Stomach (tissue), 8 donors: ENCODE measurements at regions not wholly inside any gene's neighbourhood (a gene's known extent, or its start where the extent isn't known, plus 50 kb on each side); places are given as distances from the start of the nearest gene placed in this dataset.

Source experiments
- DNase-seq, 2 donors: peaks; one replicate each; pipeline versions ENCODE4 v3.0.0 to v3.0.0-alpha.2; 2013 to 2019
- H3K27ac ChIP-seq, 5 donors: fragments of 200-600 bp in 4 of 5; sonication (generic) in 4 of 5; one replicate each; pipeline ENCODE4 v1.5.1; 2013 to 2019; ENCODE audit warnings: mild to moderate bottlenecking in 1 of 5, moderate library complexity in 1 of 5
- H3K27me3 ChIP-seq, 3 donors: fragments of 200-600 bp; sonication (generic); one replicate each; pipeline ENCODE4 v1.5.1; 2017 to 2019; ENCODE audit warnings: mixed run types in 1 of 3
- H3K36me3 ChIP-seq, 4 donors: fragments of 200-600 bp; sonication (generic); 1 replicate in 3 of 4; 2 replicates in 1 of 4; pipeline ENCODE4 v1.5.1; 2016 to 2019
- H3K4me1 ChIP-seq, 4 donors: fragments of 200-600 bp; sonication (generic); one replicate each; pipeline ENCODE4 v1.5.1; 2016 to 2019
- H3K4me3 ChIP-seq, 4 donors: fragments of 200-600 bp; sonication (generic) in 3 of 4; one replicate each; pipeline ENCODE4 v1.5.1; 2016 to 2019; ENCODE audit warnings: mild to moderate bottlenecking in 1 of 4
- H3K9me3 ChIP-seq, 4 donors: fragments of 200-600 bp; sonication (generic); one replicate each; pipeline ENCODE4 v1.5.1; 2016 to 2019
- CTCF ChIP-seq, 7 experiments: fragments of 450-650 bp in 4 of 7; fragments of 200-600 bp in 3 of 7; sonication (generic) in 3 of 7; IDR thresholded peaks; one replicate each; pipeline ENCODE4 v1.5.1; 2016 to 2019; ENCODE audit warnings: antibody characterized with exemption in 7 of 7, control low read depth in 2 of 7, mild to moderate bottlenecking in 1 of 7
- EP300 ChIP-seq: sonication (generic); formaldehyde crosslinking; IDR thresholded peaks from one replicate; pipeline ENCODE4 v1.6.1; 2017; ENCODE audit warnings: antibody characterized with exemption
- POLR2A ChIP-seq, 4 donors: fragments of 450-650 bp; IDR thresholded peaks; one replicate each; pipeline ENCODE4 v1.6.1; 2016; ENCODE audit warnings: antibody characterized with exemption in 4 of 4, control low read depth in 2 of 4, mild to moderate bottlenecking in 1 of 4, moderate library complexity in 1 of 4
- POLR2AphosphoS5 ChIP-seq, 3 donors: sonication (generic); formaldehyde crosslinking; IDR thresholded peaks; one replicate each; pipeline ENCODE4 v1.6.1; 2016; ENCODE audit warnings: antibody characterized with exemption in 3 of 3
- WGBS, 5 donors: extraction: QIAGEN DNeasy Blood & Tissue Kit in 3 of 5; methylation state at CpG; one replicate each; pipeline versions ENCODE4 v1.1.5 to v1.1.7; 2013 to 2018; 5-methylcytosine and 5-hydroxymethylcytosine counted together
- intact Hi-C: fragments of 100-400 bp; cut with DNase I; formaldehyde crosslinking; loops from one replicate; pipeline ENCODE4 v1.15.1; 2023; ENCODE audit warnings: low total_unique reads
- donor health status: healthy with polysubstance abuse.
- donor health status: Bipolar disorder and iron deficiency.
- donor health status: healthy.

GRCh38 chr3:107100137-107100536 is 277.1 kb upstream of the CCDC54 start:
- H3K9me3 ChIP-seq, result peaks cover 0 to 6% (median 3%) of the 10 kb centered on the region in 4 donors
- no peaks in the 10 kb centered on the region for H3K4me1 ChIP-seq
- no peaks in the 10 kb centered on the region for H3K36me3 ChIP-seq
- DNase-seq, result no peak
- WGBS, 5 donors, result 58 to 73% (median 68%) methylated on average over 1 of the region's 1 CpG
- no peak overlapping the region for H3K27ac ChIP-seq
- no peak overlapping the region for H3K4me3 ChIP-seq
- TF ChIP-seq CTCF (IDR thresholded peaks at IDR 0.05) (no peak), POLR2A (IDR thresholded peaks at IDR 0.05) (no peak), POLR2AphosphoS5 (IDR thresholded peaks at IDR 0.05) (no peak), EP300 (no peak)
- H3K27me3 ChIP-seq, result no peaks in the 10 kb centered on the region
- intact Hi-C loops, result no loop called here

GRCh38 chr3:107100573-107100972 is 276.7 kb upstream of the CCDC54 start:
- peaks cover 0 to 6% (median 3%) of the 10 kb centered on the region in 4 donors for H3K9me3 ChIP-seq
- 30 to 58% (median 48%) methylated on average over 1 of the region's 1 CpG for WGBS, 5 donors

GRCh38 chr3:107103786-107104185 is 273.5 kb upstream of the CCDC54 start:
- Histone ChIP-seq H3K27ac (no peak overlapping the region), H3K4me1 (no peaks in the 10 kb centered on the region), H3K4me3 (no peak overlapping the region), H3K36me3 (no peaks in the 10 kb centered on the region), H3K9me3 (peaks cover 0 to 6% (median 3%) of the 10 kb centered on the region in 4 donors), H3K27me3 (no peaks in the 10 kb centered on the region)
- WGBS, 5 donors, result 79 to 90% (median 85%) methylated on average over 2 of the region's 2 CpGs
- TF ChIP-seq POLR2A (IDR thresholded peaks at IDR 0.05) (no peak), CTCF (IDR thresholded peaks at IDR 0.05) (no peak), POLR2AphosphoS5 (IDR thresholded peaks at IDR 0.05) (no peak), EP300 (no peak)
- intact Hi-C loops, result no loop called here
- DNase-seq, result no peak

More at GRCh38 chr3:107100573-107100972, 276.7 kb upstream of the CCDC54 start:
- H3K4me1 ChIP-seq, result no peaks in the 10 kb centered on the region
- H3K27ac ChIP-seq, result no peak overlapping the region
- intact Hi-C loops, result no loop called here
- no peaks in the 10 kb centered on the region for H3K27me3 ChIP-seq
- no peak overlapping the region for H3K4me3 ChIP-seq
- no peaks in the 10 kb centered on the region for H3K36me3 ChIP-seq
- no peak for DNase-seq
- no peak for TF ChIP-seq CTCF (IDR thresholded peaks at IDR 0.05)
- no peak for TF ChIP-seq POLR2AphosphoS5 (IDR thresholded peaks at IDR 0.05)
- no peak for TF ChIP-seq EP300
- TF ChIP-seq POLR2A (IDR thresholded peaks at IDR 0.05), result no peak

GRCh38 chr3:107106316-107106715 is 270.9 kb upstream of the CCDC54 start:
- TF ChIP-seq POLR2AphosphoS5 (IDR thresholded peaks at IDR 0.05) (no peak), EP300 (no peak), POLR2A (IDR thresholded peaks at IDR 0.05) (no peak), CTCF (IDR thresholded peaks at IDR 0.05) (no peak)
- Histone ChIP-seq H3K9me3 (peaks cover 0 to 6% (median 3%) of the 10 kb centered on the region in 4 donors), H3K27me3 (no peaks in the 10 kb centered on the region), H3K36me3 (no peaks in the 10 kb centered on the region), H3K4me3 (no peak overlapping the region), H3K27ac (no peak overlapping the region), H3K4me1 (no peaks in the 10 kb centered on the region)
- 86 to 94% (median 92%) methylated on average over 7 of the region's 7 CpGs for WGBS, 5 donors
- intact Hi-C loops, result no loop called here
- no peak for DNase-seq
